PFSK-1 (cell line): ENCODE measurements at regions not wholly inside any gene's neighbourhood (a gene's known extent, or its start where the extent isn't known, plus 50 kb on each side); places are given as distances from the start of the nearest gene placed in this dataset.

Experiments used
- POLR2AphosphoS5 ChIP-seq: IDR thresholded peaks from 2 replicates; pipeline ENCODE4 v1.6.1; 2012; ENCODE audit warnings: low read depth, mild to moderate bottlenecking, control low read depth, low read length, moderate library complexity
- REST ChIP-seq, 2 experiments: IDR thresholded peaks; 2 replicates each; pipeline versions ENCODE4 v1.6.1 to v1.8.0; 2011 to 2012; ENCODE audit warnings: low read depth in 2 of 2, low read length in 2 of 2, control low read depth in 1 of 2, inconsistent platforms in 1 of 2, mild to moderate bottlenecking in 1 of 2, moderate library complexity in 1 of 2; ENCODE audit not compliant: insufficient read depth in 1 of 2

- TF ChIP-seq REST (IDR thresholded peaks at IDR 0.05; ENCODE audit: insufficient read depth in 1 of 2, low read depth in 2 of 2, low read length in 2 of 2) = no peak
- TF ChIP-seq POLR2AphosphoS5 = no peak
Observed at GRCh38 chr21:20789729-20790500, 208.3 kb upstream of the NCAM2 start.
